ENCODE measurements at regions not wholly inside any gene's neighbourhood (a gene's known extent, or its start where the extent isn't known, plus 50 kb on each side); places are given as distances from the start of the nearest gene placed in this dataset.

- no peak overlapping the region for H3K4me2 ChIP-seq (ENCODE audit: low read depth, low read length, poor library complexity, severe bottlenecking)
- no peak overlapping the region for H3K9ac ChIP-seq (ENCODE audit: low read length)
- H3K9me3 ChIP-seq (ENCODE audit: low read length), result no peaks in the 10 kb centered on the region
- H3K4me3 ChIP-seq (ENCODE audit: low read length), result no peak overlapping the region
- no peaks in the 10 kb centered on the region for H3K27me3 ChIP-seq (ENCODE audit: low read length)
- H3K4me1 ChIP-seq (ENCODE audit: low read length), result no peaks in the 10 kb centered on the region
- H3K36me3 ChIP-seq (ENCODE audit: insufficient read depth, low read length), result no peaks in the 10 kb centered on the region
- no peaks in the 10 kb centered on the region for H3K9me2 ChIP-seq (replicated peaks; ENCODE audit: insufficient read depth, low read length)
- H3K27ac ChIP-seq (ENCODE audit: low read length), result no peak overlapping the region
- H4K20me1 ChIP-seq (ENCODE audit: insufficient read depth, low read depth, low read length), result no peaks in the 10 kb centered on the region
- no peak for DNase-seq
- no peaks in the 10 kb centered on the region for H3K79me2 ChIP-seq (ENCODE audit: low read length)
- H2AFZ ChIP-seq (ENCODE audit: low read length), result no peak overlapping the region
These were observed 212.4 kb upstream of the NEIL3 start for GRCh38 chr4:177097291-177097690.

DNA sequence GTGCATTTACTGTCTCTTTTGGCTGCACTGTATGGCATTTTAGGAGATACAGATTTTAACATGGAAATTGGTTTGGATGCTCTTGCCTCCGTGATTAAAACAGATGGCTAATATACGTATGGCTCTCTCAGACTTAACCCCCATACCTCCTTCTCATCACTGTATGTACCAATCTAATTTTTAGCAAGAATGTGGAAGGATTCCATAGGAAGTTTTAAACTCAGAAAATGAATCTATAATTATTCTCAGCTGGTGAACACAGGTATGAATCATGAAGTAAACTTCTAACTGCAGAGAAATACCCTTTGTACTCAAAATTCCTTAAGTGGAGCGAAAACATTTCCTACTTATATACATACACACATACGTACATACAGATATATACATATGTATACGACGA, 210.5 kb upstream of the NEIL3 start:
- no peak for DNase-seq

DNA sequence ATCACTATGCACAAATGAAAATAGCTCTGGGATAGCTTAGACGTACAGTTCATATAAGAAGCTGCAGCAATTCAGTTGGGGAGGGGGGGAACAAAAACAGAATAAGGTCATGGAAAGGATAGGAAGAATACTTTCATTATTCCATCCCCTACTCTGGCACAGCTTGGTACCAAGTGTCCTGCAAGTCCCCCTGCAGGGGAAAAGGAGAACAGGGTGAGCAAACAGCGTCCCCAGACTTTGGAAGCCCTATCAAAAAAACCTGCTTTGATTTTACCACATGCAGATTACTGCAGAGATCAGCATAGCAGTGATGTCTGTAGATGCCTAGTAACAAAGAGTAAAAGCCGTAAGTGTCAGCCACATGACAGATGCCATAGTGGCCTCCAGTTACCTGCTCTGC, 209.4 kb upstream of the NEIL3 start:
- Histone ChIP-seq H3K4me3 (ENCODE audit: low read length) (no peak overlapping the region), H2AFZ (ENCODE audit: low read length) (no peak overlapping the region), H4K20me1 (ENCODE audit: insufficient read depth, low read depth, low read length) (no peaks in the 10 kb centered on the region), H3K27me3 (ENCODE audit: low read length) (no peaks in the 10 kb centered on the region), H3K79me2 (ENCODE audit: low read length) (no peaks in the 10 kb centered on the region), H3K9me3 (ENCODE audit: low read length) (no peaks in the 10 kb centered on the region), H3K4me1 (ENCODE audit: low read length) (no peaks in the 10 kb centered on the region), H3K36me3 (ENCODE audit: insufficient read depth, low read length) (no peaks in the 10 kb centered on the region), H3K9me2 (replicated peaks; ENCODE audit: insufficient read depth, low read length) (no peaks in the 10 kb centered on the region), H3K4me2 (ENCODE audit: low read depth, low read length, poor library complexity, severe bottlenecking) (no peak overlapping the region), H3K9ac (ENCODE audit: low read length) (no peak overlapping the region), H3K27ac (ENCODE audit: low read length) (no peak overlapping the region)
- DNase-seq, result no peak

More for the DNA sequence above, 210.5 kb upstream of the NEIL3 start:
- H3K79me2 ChIP-seq (ENCODE audit: low read length), result no peaks in the 10 kb centered on the region
- H3K9me2 ChIP-seq (replicated peaks; ENCODE audit: insufficient read depth, low read length), result no peaks in the 10 kb centered on the region
- no peak overlapping the region for H3K4me3 ChIP-seq (ENCODE audit: low read length)
- no peak overlapping the region for H3K4me2 ChIP-seq (ENCODE audit: low read depth, low read length, poor library complexity, severe bottlenecking)
- no peak overlapping the region for H2AFZ ChIP-seq (ENCODE audit: low read length)
- no peak overlapping the region for H3K27ac ChIP-seq (ENCODE audit: low read length)
- no peaks in the 10 kb centered on the region for H3K9me3 ChIP-seq (ENCODE audit: low read length)
- no peaks in the 10 kb centered on the region for H3K4me1 ChIP-seq (ENCODE audit: low read length)
- no peaks in the 10 kb centered on the region for H3K36me3 ChIP-seq (ENCODE audit: insufficient read depth, low read length)
- no peak overlapping the region for H3K9ac ChIP-seq (ENCODE audit: low read length)
- no peaks in the 10 kb centered on the region for H3K27me3 ChIP-seq (ENCODE audit: low read length)
- H4K20me1 ChIP-seq (ENCODE audit: insufficient read depth, low read depth, low read length), result no peaks in the 10 kb centered on the region

DNA sequence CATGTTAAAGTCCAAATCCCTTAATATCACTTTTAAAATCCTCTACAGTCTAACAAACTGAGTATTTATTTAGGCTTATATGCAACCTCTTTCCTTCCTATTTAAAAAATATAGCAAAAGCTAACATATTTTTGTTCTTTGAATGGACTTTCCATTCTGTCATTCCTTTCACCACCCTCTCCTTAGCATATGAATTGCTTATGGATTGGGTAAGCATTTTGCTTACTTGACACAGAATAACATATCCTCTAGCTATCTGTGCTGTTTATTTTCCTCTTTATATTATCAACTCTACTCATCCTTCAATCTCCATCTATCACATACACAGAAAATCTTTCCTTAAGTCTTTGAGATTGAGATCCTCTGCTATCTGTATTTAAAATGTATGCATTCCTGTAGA, 206.1 kb upstream of the NEIL3 start:
- no peak overlapping the region for H3K9ac ChIP-seq (ENCODE audit: low read length)
- H3K4me2 ChIP-seq (ENCODE audit: low read depth, low read length, poor library complexity, severe bottlenecking), result no peak overlapping the region
- no peaks in the 10 kb centered on the region for H4K20me1 ChIP-seq (ENCODE audit: insufficient read depth, low read depth, low read length)
- H3K9me3 ChIP-seq (ENCODE audit: low read length), result no peaks in the 10 kb centered on the region
- no peaks in the 10 kb centered on the region for H3K79me2 ChIP-seq (ENCODE audit: low read length)
- no peak for DNase-seq
- no peaks in the 10 kb centered on the region for H3K36me3 ChIP-seq (ENCODE audit: insufficient read depth, low read length)
- H3K4me1 ChIP-seq (ENCODE audit: low read length), result no peaks in the 10 kb centered on the region
- H2AFZ ChIP-seq (ENCODE audit: low read length), result no peak overlapping the region
- no peak overlapping the region for H3K4me3 ChIP-seq (ENCODE audit: low read length)
- H3K27me3 ChIP-seq (ENCODE audit: low read length), result no peaks in the 10 kb centered on the region
- H3K9me2 ChIP-seq (replicated peaks; ENCODE audit: insufficient read depth, low read length), result no peaks in the 10 kb centered on the region
- no peak overlapping the region for H3K27ac ChIP-seq (ENCODE audit: low read length)

- no peaks in the 10 kb centered on the region for H3K9me2 ChIP-seq (replicated peaks; ENCODE audit: insufficient read depth, low read length)
- no peak overlapping the region for H3K4me3 ChIP-seq (ENCODE audit: low read length)
- H3K9me3 ChIP-seq (ENCODE audit: low read length), result no peaks in the 10 kb centered on the region
- H3K27me3 ChIP-seq (ENCODE audit: low read length), result no peaks in the 10 kb centered on the region
- H2AFZ ChIP-seq (ENCODE audit: low read length), result no peak overlapping the region
- no peak overlapping the region for H3K27ac ChIP-seq (ENCODE audit: low read length)
- no peaks in the 10 kb centered on the region for H4K20me1 ChIP-seq (ENCODE audit: insufficient read depth, low read depth, low read length)
- H3K4me1 ChIP-seq (ENCODE audit: low read length), result no peaks in the 10 kb centered on the region
- H3K4me2 ChIP-seq (ENCODE audit: low read depth, low read length, poor library complexity, severe bottlenecking), result no peak overlapping the region
- no peaks in the 10 kb centered on the region for H3K36me3 ChIP-seq (ENCODE audit: insufficient read depth, low read length)
- H3K79me2 ChIP-seq (ENCODE audit: low read length), result no peaks in the 10 kb centered on the region
- H3K9ac ChIP-seq (ENCODE audit: low read length), result no peak overlapping the region
- no peak for DNase-seq
These were observed 204.1 kb upstream of the NEIL3 start for GRCh38 chr4:177105536-177105935.

DNA sequence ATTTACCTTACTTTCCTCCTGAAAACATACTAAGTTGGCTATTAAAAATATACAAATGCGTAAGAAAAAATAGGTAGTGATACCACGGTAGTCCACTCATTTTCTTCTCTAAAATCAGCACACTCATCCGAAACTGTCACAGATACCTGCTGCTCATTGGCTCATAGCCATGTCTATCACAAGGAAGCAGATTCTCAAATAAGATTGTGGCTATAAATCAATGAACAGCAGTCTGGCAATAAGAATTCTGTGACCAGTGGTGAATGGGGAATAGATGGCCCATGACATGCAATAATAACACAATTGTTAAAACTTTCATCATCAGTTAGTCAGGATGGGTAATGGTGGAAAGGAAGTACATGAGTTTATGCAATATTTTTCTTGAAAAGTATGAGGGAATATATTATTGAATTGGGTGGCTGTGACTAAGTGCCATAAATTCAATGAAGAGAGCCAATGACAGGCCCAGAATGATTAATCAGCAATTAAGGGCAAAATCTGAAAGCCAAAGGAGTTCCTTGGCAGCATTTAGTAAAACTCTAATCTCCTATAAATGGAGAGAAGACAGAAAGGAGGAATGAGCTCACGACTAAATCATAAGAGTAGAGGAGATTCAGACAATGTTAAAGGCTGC, 202.3 kb upstream of the NEIL3 start:
- H3K9ac ChIP-seq (ENCODE audit: low read length), result no peak overlapping the region
- no peak overlapping the region for H3K4me3 ChIP-seq (ENCODE audit: low read length)
- no peak overlapping the region for H3K4me2 ChIP-seq (ENCODE audit: low read depth, low read length, poor library complexity, severe bottlenecking)
- no peak overlapping the region for H3K27ac ChIP-seq (ENCODE audit: low read length)
- no peaks in the 10 kb centered on the region for H4K20me1 ChIP-seq (ENCODE audit: insufficient read depth, low read depth, low read length)
- no peaks in the 10 kb centered on the region for H3K9me3 ChIP-seq (ENCODE audit: low read length)
- H3K4me1 ChIP-seq (ENCODE audit: low read length), result no peaks in the 10 kb centered on the region
- no peaks in the 10 kb centered on the region for H3K27me3 ChIP-seq (ENCODE audit: low read length)
- no peaks in the 10 kb centered on the region for H3K36me3 ChIP-seq (ENCODE audit: insufficient read depth, low read length)
- H3K79me2 ChIP-seq (ENCODE audit: low read length), result no peaks in the 10 kb centered on the region
- no peak for DNase-seq
- no peaks in the 10 kb centered on the region for H3K9me2 ChIP-seq (replicated peaks; ENCODE audit: insufficient read depth, low read length)
- H2AFZ ChIP-seq (ENCODE audit: low read length), result no peak overlapping the region

- Histone ChIP-seq H3K9ac (ENCODE audit: low read length) (no peak overlapping the region), H3K9me3 (ENCODE audit: low read length) (no peaks in the 10 kb centered on the region), H3K4me3 (ENCODE audit: low read length) (no peak overlapping the region), H3K36me3 (ENCODE audit: insufficient read depth, low read length) (no peaks in the 10 kb centered on the region), H2AFZ (ENCODE audit: low read length) (no peak overlapping the region), H3K27me3 (ENCODE audit: low read length) (no peaks in the 10 kb centered on the region), H3K79me2 (ENCODE audit: low read length) (no peaks in the 10 kb centered on the region), H3K4me1 (ENCODE audit: low read length) (no peaks in the 10 kb centered on the region), H3K27ac (ENCODE audit: low read length) (no peak overlapping the region), H4K20me1 (ENCODE audit: insufficient read depth, low read depth, low read length) (no peaks in the 10 kb centered on the region), H3K9me2 (replicated peaks; ENCODE audit: insufficient read depth, low read length) (no peaks in the 10 kb centered on the region), H3K4me2 (ENCODE audit: low read depth, low read length, poor library complexity, severe bottlenecking) (no peak overlapping the region)
- DNase-seq, result no peak
These were observed 201.0 kb upstream of the NEIL3 start for GRCh38 chr4:177108708-177109107.

GRCh38 chr4:177109769-177110168, 199.9 kb upstream of the NEIL3 start:
- no peak overlapping the region for H2AFZ ChIP-seq (ENCODE audit: low read length)

DNA sequence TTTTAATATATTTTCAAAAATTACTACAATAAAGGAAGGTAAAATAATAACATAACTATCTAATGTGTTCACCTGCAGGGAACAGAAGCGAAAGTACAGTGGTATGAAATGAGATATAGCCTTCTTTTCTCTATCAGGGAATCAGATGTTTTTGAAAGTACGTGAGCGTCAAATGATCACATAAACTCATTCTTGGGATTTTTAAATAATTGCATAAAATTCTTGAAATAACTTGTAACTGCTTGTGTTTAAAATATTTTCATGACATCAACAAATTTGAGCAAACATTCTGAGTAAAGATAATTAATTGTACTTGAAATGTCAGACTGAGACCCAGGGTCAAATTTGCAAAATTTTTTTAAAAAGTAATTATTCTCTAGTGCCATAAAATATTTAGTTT, 193.5 kb upstream of the NEIL3 start:
- H3K79me2 ChIP-seq (ENCODE audit: low read length), result no peaks in the 10 kb centered on the region
- H3K27me3 ChIP-seq (ENCODE audit: low read length), result no peaks in the 10 kb centered on the region
- H3K9ac ChIP-seq (ENCODE audit: low read length), result no peak overlapping the region
- H3K9me2 ChIP-seq (replicated peaks; ENCODE audit: insufficient read depth, low read length), result no peaks in the 10 kb centered on the region
- no peak overlapping the region for H3K4me2 ChIP-seq (ENCODE audit: low read depth, low read length, poor library complexity, severe bottlenecking)
- H2AFZ ChIP-seq (ENCODE audit: low read length), result no peak overlapping the region
- no peak overlapping the region for H3K27ac ChIP-seq (ENCODE audit: low read length)
- H3K9me3 ChIP-seq (ENCODE audit: low read length), result no peaks in the 10 kb centered on the region
- no peak for DNase-seq
- no peaks in the 10 kb centered on the region for H3K36me3 ChIP-seq (ENCODE audit: insufficient read depth, low read length)
- H4K20me1 ChIP-seq (ENCODE audit: insufficient read depth, low read depth, low read length), result no peaks in the 10 kb centered on the region
- no peaks in the 10 kb centered on the region for H3K4me1 ChIP-seq (ENCODE audit: low read length)
- no peak overlapping the region for H3K4me3 ChIP-seq (ENCODE audit: low read length)

More at GRCh38 chr4:177109769-177110168, 199.9 kb upstream of the NEIL3 start:
- H3K36me3 ChIP-seq (ENCODE audit: insufficient read depth, low read length), result no peaks in the 10 kb centered on the region
- H3K4me1 ChIP-seq (ENCODE audit: low read length), result no peaks in the 10 kb centered on the region
- H3K9me2 ChIP-seq (replicated peaks; ENCODE audit: insufficient read depth, low read length), result no peaks in the 10 kb centered on the region
- DNase-seq, result no peak
- H3K4me2 ChIP-seq (ENCODE audit: low read depth, low read length, poor library complexity, severe bottlenecking), result no peak overlapping the region
- H3K79me2 ChIP-seq (ENCODE audit: low read length), result no peaks in the 10 kb centered on the region
- H3K27ac ChIP-seq (ENCODE audit: low read length), result no peak overlapping the region
- no peak overlapping the region for H3K4me3 ChIP-seq (ENCODE audit: low read length)
- H4K20me1 ChIP-seq (ENCODE audit: insufficient read depth, low read depth, low read length), result no peaks in the 10 kb centered on the region
- H3K9me3 ChIP-seq (ENCODE audit: low read length), result no peaks in the 10 kb centered on the region
- no peak overlapping the region for H3K9ac ChIP-seq (ENCODE audit: low read length)
- no peaks in the 10 kb centered on the region for H3K27me3 ChIP-seq (ENCODE audit: low read length)

Measured in Karpas-422 (cell line).